OCI-LY1 (cell line): ENCODE measurements at regions not wholly inside any gene's neighbourhood (a gene's known extent, or its start where the extent isn't known, plus 50 kb on each side); places are given as distances from the start of the nearest gene placed in this dataset.

ENCODE experiments used
- H2AFZ ChIP-seq: fragments of 200-600 bp; sonication (generic), shearing (Covaris generic); 2 replicates; pipeline ENCODE4 v1.6.0; 2014; ENCODE audit warnings: antibody characterized with exemption, mild to moderate bottlenecking, low read length
- H3F3A ChIP-seq: fragments of 200-600 bp; sonication (generic), shearing (Covaris generic); 2 replicates; pipeline ENCODE4 v1.6.0; 2014; ENCODE audit warnings: mild to moderate bottlenecking, antibody characterized with exemption, low read length, moderate library complexity; ENCODE audit not compliant: insufficient read depth
- H3K27ac ChIP-seq: fragments of 200-600 bp; sonication (generic); 2 replicates; pipeline ENCODE4 v1.5.1; 2014; ENCODE audit warnings: low read length, mixed run types, mild to moderate bottlenecking, low read depth; ENCODE audit not compliant: poor library complexity, severe bottlenecking
- H3K27me3 ChIP-seq: fragments of 200-600 bp; sonication (generic); 2 replicates; pipeline ENCODE4 v1.6.0; 2014; ENCODE audit warnings: antibody characterized with exemption, mild to moderate bottlenecking, low read length, moderate library complexity; ENCODE audit not compliant: insufficient read depth
- H3K36me3 ChIP-seq: fragments of 200-600 bp; sonication (generic); 2 replicates; pipeline ENCODE4 v1.6.1; 2014; ENCODE audit warnings: mild to moderate bottlenecking, antibody characterized with exemption, low read length, moderate library complexity, mixed read lengths; ENCODE audit not compliant: insufficient read depth
- H3K4me1 ChIP-seq: fragments of 200-600 bp; sonication (generic); 2 replicates; pipeline ENCODE4 v1.5.1; 2014; ENCODE audit warnings: mild to moderate bottlenecking, low read length, moderate library complexity; ENCODE audit not compliant: insufficient read depth, severe bottlenecking
- H3K4me2 ChIP-seq: fragments of 200-600 bp; sonication (generic), shearing (Covaris generic); 2 replicates; pipeline ENCODE4 v1.6.1; 2014; ENCODE audit warnings: low read length
- H3K4me3 ChIP-seq: fragments of 200-600 bp; sonication (generic); 2 replicates; pipeline ENCODE4 v1.5.1; 2014; ENCODE audit warnings: low read length, low read depth, mild to moderate bottlenecking, mixed read lengths; ENCODE audit not compliant: poor library complexity, severe bottlenecking
- H3K79me2 ChIP-seq: fragments of 200-600 bp; shearing (Covaris generic); 2 replicates; pipeline ENCODE4 v1.6.1; 2016; ENCODE audit warnings: mixed run types, low read length, mixed read lengths; ENCODE audit not compliant: insufficient read depth
- H3K9ac ChIP-seq: fragments of 200-600 bp; sonication (generic), shearing (Covaris generic); 2 replicates; pipeline ENCODE4 v1.6.1; 2014; ENCODE audit warnings: mild to moderate bottlenecking, low read length, mixed read lengths
- H3K9me2 ChIP-seq: fragments of 200-600 bp; sonication (generic), shearing (Covaris generic); 2 replicates; pipeline ENCODE4 v1.6.1; 2014; ENCODE audit warnings: low read depth, mild to moderate bottlenecking, low read length, mixed read lengths
- H3K9me3 ChIP-seq: fragments of 200-600 bp; shearing (Covaris generic); 2 replicates; pipeline ENCODE4 v1.6.1; 2014; ENCODE audit warnings: low read length, mixed read lengths
- H4K20me1 ChIP-seq: fragments of 200-600 bp; sonication (generic), shearing (Covaris generic); 2 replicates; pipeline ENCODE4 v1.6.0; 2016; ENCODE audit warnings: mild to moderate bottlenecking, low read length; ENCODE audit not compliant: insufficient read depth
- EZH2 ChIP-seq: fragments of 200-600 bp; sonication (generic), shearing (Covaris generic); IDR thresholded peaks from 2 replicates; pipeline ENCODE4 v1.8.0; 2017; ENCODE audit warnings: borderline replicate concordance, mixed run types, mild to moderate bottlenecking, antibody characterized with exemption, low read length, moderate library complexity, mixed read lengths
- TF ChIP-seq, protein P1 (sequence below): fragments of 200-600 bp; sonication (generic), shearing (Covaris generic); IDR thresholded peaks from 2 replicates; pipeline ENCODE4 v1.5.1; 2017; ENCODE audit warnings: mild to moderate bottlenecking, antibody characterized with exemption, low read length, moderate library complexity, mixed read lengths

DNA sequence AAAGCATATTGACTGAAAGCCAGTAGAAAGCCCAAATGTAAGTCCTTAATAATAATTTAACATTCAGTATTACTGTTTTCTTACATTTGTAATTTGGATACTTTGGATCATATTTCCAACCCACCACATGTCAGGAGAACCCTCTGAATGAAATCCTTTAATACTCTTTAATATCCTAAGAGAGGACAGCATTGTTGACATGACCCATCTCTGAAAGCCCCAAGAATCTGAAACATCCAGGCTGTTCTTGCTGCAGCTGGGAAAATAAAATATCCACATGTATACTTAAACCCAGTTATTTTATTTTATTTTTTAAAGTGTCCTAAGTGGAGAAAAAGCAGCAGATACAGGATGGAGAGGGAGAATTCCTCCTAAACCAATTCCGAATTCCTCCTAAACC, 130.8 kb upstream of the RIPOR2 start:
- Histone ChIP-seq H3K79me2 (no peaks in the 10 kb centered on the region), H3K9ac (no peak overlapping the region), H4K20me1 (no peaks in the 10 kb centered on the region), H2AFZ (no peak overlapping the region), H3K4me1 (peaks cover 3% of the 10 kb centered on the region), H3K4me3 (no peak overlapping the region), H3K4me2 (no peak overlapping the region), H3K36me3 (no peaks in the 10 kb centered on the region), H3K9me3 (no peaks in the 10 kb centered on the region), H3F3A (no peaks in the 10 kb centered on the region), H3K9me2 (no peaks in the 10 kb centered on the region), H3K27ac (no peak overlapping the region), H3K27me3 (no peaks in the 10 kb centered on the region)
- TF ChIP-seq EZH2: no peak
- TF ChIP-seq, protein P1, sequence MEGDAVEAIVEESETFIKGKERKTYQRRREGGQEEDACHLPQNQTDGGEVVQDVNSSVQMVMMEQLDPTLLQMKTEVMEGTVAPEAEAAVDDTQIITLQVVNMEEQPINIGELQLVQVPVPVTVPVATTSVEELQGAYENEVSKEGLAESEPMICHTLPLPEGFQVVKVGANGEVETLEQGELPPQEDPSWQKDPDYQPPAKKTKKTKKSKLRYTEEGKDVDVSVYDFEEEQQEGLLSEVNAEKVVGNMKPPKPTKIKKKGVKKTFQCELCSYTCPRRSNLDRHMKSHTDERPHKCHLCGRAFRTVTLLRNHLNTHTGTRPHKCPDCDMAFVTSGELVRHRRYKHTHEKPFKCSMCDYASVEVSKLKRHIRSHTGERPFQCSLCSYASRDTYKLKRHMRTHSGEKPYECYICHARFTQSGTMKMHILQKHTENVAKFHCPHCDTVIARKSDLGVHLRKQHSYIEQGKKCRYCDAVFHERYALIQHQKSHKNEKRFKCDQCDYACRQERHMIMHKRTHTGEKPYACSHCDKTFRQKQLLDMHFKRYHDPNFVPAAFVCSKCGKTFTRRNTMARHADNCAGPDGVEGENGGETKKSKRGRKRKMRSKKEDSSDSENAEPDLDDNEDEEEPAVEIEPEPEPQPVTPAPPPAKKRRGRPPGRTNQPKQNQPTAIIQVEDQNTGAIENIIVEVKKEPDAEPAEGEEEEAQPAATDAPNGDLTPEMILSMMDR: no peak

DNA sequence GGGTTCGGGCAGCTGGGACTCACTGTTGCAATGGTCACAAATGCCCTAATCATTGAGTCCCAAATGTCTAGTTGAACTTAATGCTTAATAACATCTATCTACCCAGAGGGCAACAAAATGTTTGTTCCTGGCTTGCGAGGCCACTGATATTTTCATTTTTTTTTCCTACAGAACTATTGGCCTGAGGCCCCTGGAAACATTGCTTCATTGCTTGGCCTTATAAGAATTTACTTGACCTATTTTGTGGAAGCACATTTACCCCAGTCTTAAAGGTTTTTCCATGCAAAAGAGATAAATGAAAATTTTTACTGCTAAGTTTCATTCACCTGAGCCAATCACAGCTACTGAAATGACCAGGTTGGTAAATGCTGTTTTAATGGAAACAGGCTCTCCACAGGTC, 133.1 kb upstream of the RIPOR2 start:
- Histone ChIP-seq H3K27me3 (no peaks in the 10 kb centered on the region), H3K27ac (no peak overlapping the region), H3K4me1 (peaks cover 3% of the 10 kb centered on the region), H3K36me3 (no peaks in the 10 kb centered on the region), H4K20me1 (no peaks in the 10 kb centered on the region), H3K4me3 (no peak overlapping the region), H3K9me3 (no peaks in the 10 kb centered on the region), H2AFZ (no peak overlapping the region), H3K4me2 (no peak overlapping the region), H3K9me2 (no peaks in the 10 kb centered on the region), H3K79me2 (no peaks in the 10 kb centered on the region), H3F3A (no peaks in the 10 kb centered on the region), H3K9ac (no peak overlapping the region)
- TF ChIP-seq, protein P1: no peak
- TF ChIP-seq EZH2: no peak

DNA sequence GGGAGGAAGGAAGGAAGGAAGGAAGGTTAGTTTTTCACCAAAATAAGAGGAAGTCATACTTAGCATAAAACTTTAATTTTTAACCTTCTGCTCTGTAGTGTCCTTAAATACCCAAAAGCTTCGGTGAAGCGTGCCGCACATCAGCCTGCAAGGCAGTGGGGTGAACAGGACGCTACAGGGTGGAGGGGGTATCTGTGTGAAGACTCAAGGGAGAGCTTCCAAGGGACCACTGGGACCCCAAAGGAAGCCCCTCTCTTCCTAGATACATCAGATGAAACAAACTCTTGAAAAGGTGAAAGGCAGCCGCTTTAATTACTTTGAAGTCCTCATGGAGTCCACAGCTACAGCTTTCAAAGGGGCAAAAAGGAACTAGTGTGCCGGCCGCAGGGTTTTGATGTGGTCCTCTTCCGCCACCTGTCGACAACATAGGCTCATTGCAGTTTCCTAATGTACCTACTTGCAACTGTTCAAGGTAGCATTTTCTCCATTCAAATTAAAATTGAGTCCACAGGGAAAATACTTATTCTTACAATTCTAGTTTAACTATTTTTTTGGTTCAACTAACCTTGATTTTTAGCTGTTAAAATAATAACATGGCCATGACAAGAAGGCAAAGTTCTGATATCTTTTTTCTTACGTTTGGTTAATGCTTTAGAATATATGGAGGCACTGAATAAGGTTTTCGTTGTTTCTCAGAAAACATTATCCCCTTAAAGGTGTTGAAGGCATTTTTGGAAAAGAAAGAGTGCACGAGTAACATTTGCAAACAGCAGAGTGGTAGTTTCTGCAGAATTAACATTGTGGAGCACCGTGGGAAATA, 135.0 kb upstream of the RIPOR2 start:
- no peaks in the 10 kb centered on the region for H3K79me2 ChIP-seq
- peak overlapping the region; percentile 44 for H3K4me3 ChIP-seq
- no peaks in the 10 kb centered on the region for H3K9me3 ChIP-seq
- H3K4me1 ChIP-seq: peaks cover 3% of the 10 kb centered on the region
- TF ChIP-seq, protein P1: peak; percentile 94
- no peak for TF ChIP-seq EZH2
- no peaks in the 10 kb centered on the region for H3F3A ChIP-seq
- H4K20me1 ChIP-seq: no peaks in the 10 kb centered on the region
- H3K36me3 ChIP-seq: no peaks in the 10 kb centered on the region
- H3K9me2 ChIP-seq: no peaks in the 10 kb centered on the region
- H3K9ac ChIP-seq: peak overlapping the region; percentile 39; the same call in 1 of the 2 replicates
- peak overlapping the region; percentile 62; the same call in 1 of the 2 replicates for H2AFZ ChIP-seq
- peak overlapping the region; percentile 71 for H3K4me2 ChIP-seq
- H3K27me3 ChIP-seq: no peaks in the 10 kb centered on the region
- H3K27ac ChIP-seq: no peak overlapping the region
